Uterus (tissue), 2 donors: ENCODE measurements at regions not wholly inside any gene's neighbourhood (a gene's known extent, or its start where the extent isn't known, plus 50 kb on each side); places are given as distances from the start of the nearest gene placed in this dataset.

Experiments
- POLR2A ChIP-seq, 2 donors: fragments of 450-650 bp; IDR thresholded peaks; one replicate each; pipeline ENCODE4 v1.6.1; 2016; ENCODE audit warnings: antibody characterized with exemption in 2 of 2, mild to moderate bottlenecking in 1 of 2, moderate library complexity in 1 of 2
- TF ChIP-seq, protein P1 (sequence below), 4 experiments: fragments of 200-600 bp in 2 of 4; fragments of 450-650 bp in 2 of 4; sonication (generic) in 2 of 4; IDR thresholded peaks; one replicate each; pipeline ENCODE4 v1.5.1; 2016 to 2019; ENCODE audit warnings: antibody characterized with exemption in 4 of 4, mild to moderate bottlenecking in 2 of 4, moderate library complexity in 1 of 4

DNA sequence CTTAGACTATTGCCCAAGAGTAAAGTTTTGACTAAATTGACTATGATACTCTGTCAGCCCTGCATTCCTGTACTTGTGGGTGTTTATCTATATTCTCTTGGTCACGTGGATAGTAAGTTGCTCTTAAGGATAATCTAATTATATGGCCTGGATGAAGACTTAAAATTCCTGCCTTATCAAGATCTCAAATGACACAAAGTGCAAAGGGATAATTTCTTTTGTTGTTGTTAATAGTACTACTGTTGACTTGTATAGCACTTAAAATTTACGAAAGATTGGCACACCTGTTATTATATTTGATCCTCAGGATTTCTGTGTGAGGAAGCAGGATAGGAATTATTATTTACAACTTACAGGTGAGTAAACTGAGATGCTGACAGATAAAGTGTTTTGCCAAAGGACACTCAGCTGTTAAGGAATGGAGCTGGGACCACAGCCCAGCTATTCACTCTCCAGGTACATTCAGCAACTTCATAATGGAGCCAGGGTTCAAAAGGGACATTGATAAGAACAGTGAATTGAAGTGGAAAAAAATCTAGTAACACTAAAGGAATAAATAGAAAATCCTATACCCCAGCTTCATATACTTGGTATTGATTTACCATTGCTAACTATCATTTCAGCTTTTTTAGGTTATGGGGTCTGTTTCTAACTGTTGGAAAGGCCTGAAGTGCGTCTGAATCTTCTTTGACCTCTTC is 53.4 kb upstream of the EVL start:
- TF ChIP-seq, protein P1, sequence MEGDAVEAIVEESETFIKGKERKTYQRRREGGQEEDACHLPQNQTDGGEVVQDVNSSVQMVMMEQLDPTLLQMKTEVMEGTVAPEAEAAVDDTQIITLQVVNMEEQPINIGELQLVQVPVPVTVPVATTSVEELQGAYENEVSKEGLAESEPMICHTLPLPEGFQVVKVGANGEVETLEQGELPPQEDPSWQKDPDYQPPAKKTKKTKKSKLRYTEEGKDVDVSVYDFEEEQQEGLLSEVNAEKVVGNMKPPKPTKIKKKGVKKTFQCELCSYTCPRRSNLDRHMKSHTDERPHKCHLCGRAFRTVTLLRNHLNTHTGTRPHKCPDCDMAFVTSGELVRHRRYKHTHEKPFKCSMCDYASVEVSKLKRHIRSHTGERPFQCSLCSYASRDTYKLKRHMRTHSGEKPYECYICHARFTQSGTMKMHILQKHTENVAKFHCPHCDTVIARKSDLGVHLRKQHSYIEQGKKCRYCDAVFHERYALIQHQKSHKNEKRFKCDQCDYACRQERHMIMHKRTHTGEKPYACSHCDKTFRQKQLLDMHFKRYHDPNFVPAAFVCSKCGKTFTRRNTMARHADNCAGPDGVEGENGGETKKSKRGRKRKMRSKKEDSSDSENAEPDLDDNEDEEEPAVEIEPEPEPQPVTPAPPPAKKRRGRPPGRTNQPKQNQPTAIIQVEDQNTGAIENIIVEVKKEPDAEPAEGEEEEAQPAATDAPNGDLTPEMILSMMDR (IDR thresholded peaks at IDR 0.05), result no peak
- TF ChIP-seq POLR2A (IDR thresholded peaks at IDR 0.05), result no peak
